Aorta (tissue), 5 donors: ENCODE measurements at regions not wholly inside any gene's neighbourhood (a gene's known extent, or its start where the extent isn't known, plus 50 kb on each side); places are given as distances from the start of the nearest gene placed in this dataset.

ENCODE experiments used
- ATAC-seq: fragments of 200-7000 bp; cut with Tn5 transposase; one replicate; pipeline ENCODE4 v1.9.1; 2022; ENCODE audit warnings: moderate library complexity; ENCODE audit not compliant: low FRiP score
- DNase-seq, 2 donors: peaks; one replicate each; pipeline ENCODE4 v3.0.0-alpha.2; 2020
- H3K27ac ChIP-seq, 2 donors: one replicate each; pipeline ENCODE4 v1.5.1; 2013; ENCODE audit warnings: low read length in 2 of 2, mild to moderate bottlenecking in 2 of 2, moderate library complexity in 2 of 2, control low read depth in 1 of 2, inconsistent platforms in 1 of 2, low read depth in 1 of 2
- H3K27me3 ChIP-seq, 2 donors: one replicate each; pipeline ENCODE4 v1.6.1; 2013; ENCODE audit warnings: control low read depth in 1 of 2, low read length in 1 of 2, mild to moderate bottlenecking in 1 of 2, moderate library complexity in 1 of 2; ENCODE audit not compliant: insufficient read depth in 2 of 2, control insufficient read depth in 1 of 2
- H3K36me3 ChIP-seq, 2 donors: one replicate each; pipeline ENCODE4 v1.6.1; 2013; ENCODE audit warnings: control low read depth in 1 of 2, low read length in 1 of 2, mild to moderate bottlenecking in 1 of 2; ENCODE audit not compliant: insufficient read depth in 2 of 2, control insufficient read depth in 1 of 2
- H3K4me1 ChIP-seq, 2 donors: one replicate each; pipeline ENCODE4 v1.6.1; 2013; ENCODE audit warnings: low read length in 2 of 2, control low read depth in 1 of 2, mild to moderate bottlenecking in 1 of 2, moderate library complexity in 1 of 2; ENCODE audit not compliant: insufficient read depth in 2 of 2, control insufficient read depth in 1 of 2
- H3K4me3 ChIP-seq, 2 donors: one replicate each; pipeline ENCODE4 v1.5.1; 2013; ENCODE audit warnings: low read length in 2 of 2, control low read depth in 1 of 2, mild to moderate bottlenecking in 1 of 2
- H3K9me3 ChIP-seq: one replicate; pipeline ENCODE4 v1.6.1; 2013; ENCODE audit warnings: mild to moderate bottlenecking, low read length; ENCODE audit not compliant: control insufficient read depth
- WGBS, 2 donors: extraction: QIAGEN DNeasy Blood & Tissue Kit; methylation state at CpG; one replicate each; pipeline ENCODE4 v1.1.7; 2013; 5-methylcytosine and 5-hydroxymethylcytosine counted together
- intact Hi-C, 2 donors: fragments of 100-400 bp; cut with DNase I; formaldehyde crosslinking; loops; one replicate each; pipeline versions ENCODE4 v1.14.2 to v1.15.0; 2022
- donor health status: healthy with polysubstance abuse.
- donor health status: Bipolar disorder and iron deficiency.
- donor health status: DM: no; HTN: no; CAD: no.
- donor health status: DM: no; HTN: no; CAD: no.
- donor health status: DM: yes; HTN: yes; CAD: no.

- Histone ChIP-seq H3K27me3 (no peaks in the 10 kb centered on the region), H3K27ac (no peak overlapping the region), H3K4me3 (no peak overlapping the region), H3K4me1 (no peaks in the 10 kb centered on the region), H3K36me3 (no peaks in the 10 kb centered on the region), H3K9me3 (no peaks in the 10 kb centered on the region)
- DNase-seq (no peak), ATAC-seq (no peak)
- WGBS, 2 donors = 27% methylated on average over 4 of the region's 4 CpGs
- intact Hi-C loops = no loop called here
These were observed 374.6 kb upstream of the ASIC2 start for GRCh38 chr17:33667671-33668070.

DNA sequence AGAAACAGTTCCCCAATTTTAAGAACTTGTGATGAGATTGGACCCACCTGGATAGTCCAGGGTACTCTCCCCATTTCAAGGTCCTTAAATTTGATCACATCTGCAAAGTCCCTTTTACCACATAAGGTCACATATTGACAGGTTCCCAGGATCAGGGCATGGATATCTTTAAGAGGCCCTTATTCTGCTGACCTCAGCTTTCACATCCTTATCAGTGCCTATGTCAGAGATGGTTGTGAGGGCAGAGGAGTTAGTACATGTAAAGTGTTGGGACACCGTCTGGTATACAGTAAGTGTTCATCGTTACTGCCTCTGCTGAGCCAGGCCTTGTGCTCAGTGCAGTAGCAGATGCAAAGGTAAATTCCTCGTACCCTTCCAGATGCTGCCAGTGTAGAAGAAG lies 375.4 kb upstream of the ASIC2 start:
- intact Hi-C loops = no loop called here

DNA sequence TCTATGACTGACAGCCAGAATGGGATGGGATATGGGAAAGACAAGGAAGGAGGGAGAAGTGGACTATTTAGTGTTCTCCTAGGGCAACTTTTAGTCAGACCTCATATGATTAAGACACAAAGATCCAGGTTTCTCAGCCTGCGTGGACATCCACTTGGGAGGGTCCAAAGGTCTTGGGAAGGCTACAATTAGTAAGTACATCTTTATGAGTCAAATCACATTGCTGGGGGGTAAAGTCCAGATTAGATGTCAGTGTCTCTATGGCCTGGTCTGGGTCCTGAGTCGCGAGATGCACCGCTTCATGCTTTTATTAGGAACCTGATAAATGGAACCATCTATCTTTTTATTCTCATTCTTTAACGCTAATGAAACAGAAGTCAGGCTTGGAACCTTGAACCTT lies 378.4 kb upstream of the ASIC2 start:
- 89 to 92% methylated on average over 5 of the region's 5 CpGs for WGBS, 2 donors
- intact Hi-C loops = loop anchor here (5.0 to 10.0 kb wide), 4 partner anchors 147 to 647 kb away; no protein-coding TSS in a partner anchor
- H3K4me3 ChIP-seq = no peak overlapping the region

More for the DNA sequence above, 375.4 kb upstream of the ASIC2 start:
- Histone ChIP-seq H3K4me3 (no peak overlapping the region), H3K9me3 (no peaks in the 10 kb centered on the region), H3K36me3 (no peaks in the 10 kb centered on the region), H3K27ac (no peak overlapping the region), H3K27me3 (no peaks in the 10 kb centered on the region), H3K4me1 (no peaks in the 10 kb centered on the region)
- DNase-seq = no peak
- ATAC-seq = no peak
- WGBS, 2 donors = 95 to 97% methylated on average over 3 of the region's 3 CpGs

DNA sequence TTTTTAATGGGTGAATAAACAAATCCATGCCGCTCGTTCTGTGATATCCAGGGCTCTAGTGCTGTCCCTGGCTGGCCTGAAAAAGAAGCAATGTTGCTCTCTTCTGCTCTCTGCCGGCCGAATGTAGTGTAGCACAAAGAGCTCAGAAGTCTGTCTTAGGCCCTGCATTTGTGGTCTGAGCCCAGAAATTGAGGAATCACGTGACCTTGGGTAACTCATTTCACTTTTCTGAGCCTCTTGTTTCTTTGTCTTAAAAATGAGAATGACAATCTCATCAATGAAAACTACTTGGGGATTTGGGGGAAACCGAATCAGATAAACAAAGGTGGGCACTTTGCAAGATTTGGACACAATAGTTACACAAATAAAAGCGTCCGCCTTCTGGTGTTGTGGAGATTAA lies 381.6 kb upstream of the ASIC2 start:
- 27 to 28% methylated on average over 8 of the region's 8 CpGs for WGBS, 2 donors
- no peaks in the 10 kb centered on the region for H3K4me1 ChIP-seq
- H3K9me3 ChIP-seq = no peaks in the 10 kb centered on the region
- H3K27ac ChIP-seq = no peak overlapping the region
- H3K27me3 ChIP-seq = no peaks in the 10 kb centered on the region
- no peak overlapping the region for H3K4me3 ChIP-seq
- intact Hi-C loops = loop anchor here (5.0 to 10.0 kb wide), 4 partner anchors 150 to 650 kb away; no protein-coding TSS in a partner anchor
- ATAC-seq (peak; percentile 84), DNase-seq (peak in 1 of 2 donors; percentile 53)
- H3K36me3 ChIP-seq = no peaks in the 10 kb centered on the region

More for the DNA sequence above, 378.4 kb upstream of the ASIC2 start:
- Histone ChIP-seq H3K27me3 (no peaks in the 10 kb centered on the region), H3K27ac (no peak overlapping the region), H3K9me3 (no peaks in the 10 kb centered on the region), H3K4me1 (no peaks in the 10 kb centered on the region), H3K36me3 (no peaks in the 10 kb centered on the region)
- DNase-seq (no peak), ATAC-seq (no peak)

DNA sequence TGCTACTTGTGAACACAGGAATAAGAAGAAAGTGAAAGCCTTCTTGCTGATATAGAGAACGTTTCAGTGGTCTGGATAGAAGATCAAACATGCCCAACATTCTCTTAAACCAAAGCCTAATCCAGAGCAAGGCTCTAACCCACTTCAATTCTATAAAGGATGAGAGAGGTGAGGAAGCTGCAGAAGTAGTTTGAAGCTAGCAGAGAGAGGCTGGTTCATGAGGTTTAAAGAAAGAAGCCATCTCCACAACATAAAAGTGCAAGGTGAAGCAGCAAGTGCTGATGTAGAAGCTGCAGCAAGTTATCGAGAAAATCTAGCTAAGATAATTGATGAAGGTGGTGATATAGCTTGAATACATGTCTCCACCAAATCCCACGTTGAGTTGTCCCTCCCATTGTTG lies 383.3 kb upstream of the ASIC2 start:
- no peaks in the 10 kb centered on the region for H3K27me3 ChIP-seq
- intact Hi-C loops = loop anchor here (10.0 kb wide), 3 partner anchors 152 to 652 kb away; no protein-coding TSS in a partner anchor
- H3K36me3 ChIP-seq = no peaks in the 10 kb centered on the region
- no peak for DNase-seq
- H3K4me3 ChIP-seq = no peak overlapping the region
- no peaks in the 10 kb centered on the region for H3K9me3 ChIP-seq
- no peaks in the 10 kb centered on the region for H3K4me1 ChIP-seq
- H3K27ac ChIP-seq = no peak overlapping the region
- 56 to 57% methylated on average over 3 of the region's 3 CpGs for WGBS, 2 donors
- ATAC-seq = no peak

GRCh38 chr17:33679595-33679994 lies 386.5 kb upstream of the ASIC2 start:
- no peak for ATAC-seq
- H3K27me3 ChIP-seq = no peaks in the 10 kb centered on the region
- 83 to 89% methylated on average over 6 of the region's 6 CpGs for WGBS, 2 donors
- no peaks in the 10 kb centered on the region for H3K4me1 ChIP-seq
- no peak overlapping the region for H3K4me3 ChIP-seq
- DNase-seq = no peak
- H3K27ac ChIP-seq = no peak overlapping the region
- H3K9me3 ChIP-seq = no peaks in the 10 kb centered on the region
- intact Hi-C loops = loop anchor here (10.0 kb wide), 3 partner anchors 155 to 655 kb away; no protein-coding TSS in a partner anchor
- no peaks in the 10 kb centered on the region for H3K36me3 ChIP-seq

GRCh38 chr17:33680472-33680871 lies 387.4 kb upstream of the ASIC2 start:
- no peaks in the 10 kb centered on the region for H3K9me3 ChIP-seq
- no peaks in the 10 kb centered on the region for H3K36me3 ChIP-seq
- H3K27ac ChIP-seq = no peak overlapping the region
- DNase-seq = no peak
- ATAC-seq = no peak
- intact Hi-C loops = no loop called here
- 75 to 80% methylated on average over 4 of the region's 4 CpGs for WGBS, 2 donors
- no peaks in the 10 kb centered on the region for H3K27me3 ChIP-seq
- H3K4me3 ChIP-seq = no peak overlapping the region
- no peaks in the 10 kb centered on the region for H3K4me1 ChIP-seq

GRCh38 chr17:33682599-33682998 lies 389.5 kb upstream of the ASIC2 start:
- Histone ChIP-seq H3K4me3 (no peak overlapping the region), H3K9me3 (no peaks in the 10 kb centered on the region), H3K27me3 (no peaks in the 10 kb centered on the region), H3K4me1 (no peaks in the 10 kb centered on the region), H3K27ac (no peak overlapping the region), H3K36me3 (no peaks in the 10 kb centered on the region)
- intact Hi-C loops = no loop called here
- DNase-seq = no peak
- no peak for ATAC-seq

DNA sequence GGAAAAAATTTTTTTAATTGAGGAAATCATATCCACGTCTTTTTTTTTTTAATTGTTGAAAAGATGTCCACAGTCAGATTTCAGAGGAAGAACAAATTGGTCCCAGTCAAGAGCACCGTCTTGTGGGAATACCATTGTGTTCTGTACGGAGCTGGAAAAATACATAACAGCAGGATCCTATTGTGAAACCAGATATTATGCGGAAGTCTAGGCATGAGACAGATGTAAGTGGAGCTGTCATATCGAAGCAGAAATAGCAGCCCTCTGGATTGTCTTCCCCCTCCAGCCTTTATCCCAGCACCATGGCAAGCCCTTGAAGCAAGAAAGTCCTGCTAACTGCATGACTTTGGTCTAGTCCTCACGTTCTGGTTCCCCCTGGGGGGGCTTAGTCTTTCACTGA lies 391.6 kb upstream of the ASIC2 start:
- no peak for ATAC-seq
- Histone ChIP-seq H3K4me3 (no peak overlapping the region), H3K9me3 (no peaks in the 10 kb centered on the region), H3K27me3 (no peaks in the 10 kb centered on the region), H3K27ac (no peak overlapping the region), H3K36me3 (no peaks in the 10 kb centered on the region), H3K4me1 (no peaks in the 10 kb centered on the region)
- WGBS, 2 donors = 81% methylated on average over 6 of the region's 6 CpGs
- intact Hi-C loops = no loop called here
- DNase-seq = no peak
